Panc1 (cell line): ENCODE measurements at regions not wholly inside any gene's neighbourhood (a gene's known extent, or its start where the extent isn't known, plus 50 kb on each side); places are given as distances from the start of the nearest gene placed in this dataset.

Source experiments
- ATAC-seq: fragments of 200-7000 bp; cut with Tn5 transposase; 2 replicates; pipeline ENCODE4 v1.9.1; 2020; ENCODE audit warnings: mild to moderate bottlenecking, moderate library complexity
- BruUV-seq: library from RNA; stranded (reverse); fragments of 400-500 nt; replicated peaks from 2 replicates; lab custom pipeline; 2021; lab: Mats Ljungman, UMichigan
- CTCF ChIA-PET: fragments of 300-600 bp; sonication (Branson Sonifier 250); formaldehyde crosslinking; loops from one replicate; lab custom pipeline; 2022; ENCODE audit warnings: antibody characterized with exemption; lab: Charles Lee
- POLR2A ChIA-PET: fragments of 300-600 bp; sonication (Branson Sonifier 250); formaldehyde crosslinking; loops from one replicate; lab custom pipeline; 2022; ENCODE audit warnings: antibody characterized with exemption; lab: Charles Lee
- DNase-seq: peaks from one replicate; pipeline ENCODE4 v3.0.0-alpha.2; 2010; ENCODE audit warnings: low read depth, low spot score
- H3K27ac ChIP-seq: 2 replicates; pipeline ENCODE4 v1.5.1; 2011; ENCODE audit warnings: mild to moderate bottlenecking, low read length, inconsistent platforms
- H3K27me3 ChIP-seq: fragments of 200-500 bp; sonication (Bioruptor generic); 2 replicates; pipeline ENCODE4 v1.6.0; 2014; ENCODE audit warnings: low read length, inconsistent platforms; ENCODE audit not compliant: control insufficient read depth, insufficient read depth
- H3K36me3 ChIP-seq: fragments of 200-500 bp; sonication (Bioruptor generic); 2 replicates; pipeline ENCODE4 v1.5.1; 2014; ENCODE audit warnings: inconsistent platforms, mild to moderate bottlenecking, low read length, moderate library complexity; ENCODE audit not compliant: control insufficient read depth, insufficient read depth
- H3K4me1 ChIP-seq: 2 replicates; pipeline ENCODE4 v1.5.1; 2011; ENCODE audit warnings: inconsistent platforms, mild to moderate bottlenecking, low read length, moderate library complexity; ENCODE audit not compliant: control insufficient read depth, insufficient read depth
- H3K4me3 ChIP-seq, 2 experiments: 2 replicates each; pipeline ENCODE4 v1.5.1; 2011 to 2012; ENCODE audit warnings: low read depth in 2 of 2, low read length in 2 of 2, mild to moderate bottlenecking in 2 of 2, inconsistent platforms in 1 of 2, moderate library complexity in 1 of 2
- H3K9me3 ChIP-seq: fragments of 200-500 bp; sonication (Bioruptor generic); 2 replicates; pipeline ENCODE4 v1.5.1; 2014; ENCODE audit warnings: low read depth, mild to moderate bottlenecking, inconsistent platforms, low read length, moderate library complexity; ENCODE audit not compliant: control insufficient read depth, insufficient read depth
- POLR2AphosphoS5 ChIP-seq: IDR thresholded peaks from 2 replicates; pipeline ENCODE4 v1.6.1; 2012; ENCODE audit warnings: mild to moderate bottlenecking, low read depth, low read length, moderate library complexity
- SIN3A ChIP-seq: IDR thresholded peaks from 2 replicates; pipeline ENCODE4 v1.6.1; 2012; ENCODE audit warnings: low read depth, mild to moderate bottlenecking, low read length, moderate library complexity, borderline replicate concordance; ENCODE audit not compliant: insufficient read depth
- TCF7L2 ChIP-seq: IDR thresholded peaks from 2 replicates; pipeline ENCODE4 v1.6.1; 2011; ENCODE audit warnings: mild to moderate bottlenecking, low read depth, low read length, inconsistent platforms
- in situ Hi-C: cut with HindIII; loops from 2 replicates; pipeline ENCODE4 v1.10.0; 2016; ENCODE audit warnings: low sequenced_read_pairs, low pct_unique_long_range_greater_than_20kb
- intact Hi-C: fragments of 100-400 bp; cut with micrococcal nuclease; formaldehyde crosslinking; loops from one replicate; pipeline ENCODE4 v1.10.0; 2022; ENCODE audit not compliant: unreplicated experiment
- TF ChIP-seq, protein P1 (sequence below): fragments of 450-650 bp; IDR thresholded peaks from 2 replicates; pipeline ENCODE4 v1.5.1; 2017; ENCODE audit warnings: mild to moderate bottlenecking
- TF ChIP-seq, protein P2 (sequence below), 2 experiments: IDR thresholded peaks; 2 replicates each; pipeline ENCODE4 v1.6.1; 2011 to 2012; ENCODE audit warnings: low read depth in 2 of 2, control low read depth in 1 of 2, low read length in 1 of 2, mild to moderate bottlenecking in 1 of 2, moderate library complexity in 1 of 2; ENCODE audit not compliant: insufficient read depth in 1 of 2

DNA sequence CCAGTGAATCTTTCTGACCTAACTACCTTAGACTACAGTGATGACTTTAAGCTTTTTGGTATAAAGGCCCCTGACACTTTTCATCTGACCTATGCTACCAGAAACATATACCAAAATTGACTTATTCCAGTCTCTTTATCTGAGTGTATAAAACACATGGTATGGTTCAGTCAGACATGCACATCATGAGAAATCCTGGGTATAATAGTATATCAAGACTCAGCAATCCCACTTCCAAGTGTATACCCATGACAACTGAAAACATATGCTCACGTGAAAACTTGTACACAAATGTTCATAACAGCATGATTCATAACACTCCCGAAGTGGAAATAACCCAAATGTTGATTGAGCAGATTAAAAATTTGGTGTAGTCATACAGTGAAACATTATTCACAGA is 70.0 kb upstream of the RPRM start:
- no TSS peak for BruUV-seq
- Histone ChIP-seq H3K4me3 (no peak overlapping the region), H3K27ac (no peak overlapping the region), H3K4me1 (no peaks in the 10 kb centered on the region), H3K9me3 (no peaks in the 10 kb centered on the region), H3K36me3 (no peaks in the 10 kb centered on the region), H3K27me3 (no peaks in the 10 kb centered on the region)
- TF ChIP-seq TCF7L2 (no peak), POLR2AphosphoS5 (no peak), SIN3A (no peak)
- TF ChIP-seq, protein P1, sequence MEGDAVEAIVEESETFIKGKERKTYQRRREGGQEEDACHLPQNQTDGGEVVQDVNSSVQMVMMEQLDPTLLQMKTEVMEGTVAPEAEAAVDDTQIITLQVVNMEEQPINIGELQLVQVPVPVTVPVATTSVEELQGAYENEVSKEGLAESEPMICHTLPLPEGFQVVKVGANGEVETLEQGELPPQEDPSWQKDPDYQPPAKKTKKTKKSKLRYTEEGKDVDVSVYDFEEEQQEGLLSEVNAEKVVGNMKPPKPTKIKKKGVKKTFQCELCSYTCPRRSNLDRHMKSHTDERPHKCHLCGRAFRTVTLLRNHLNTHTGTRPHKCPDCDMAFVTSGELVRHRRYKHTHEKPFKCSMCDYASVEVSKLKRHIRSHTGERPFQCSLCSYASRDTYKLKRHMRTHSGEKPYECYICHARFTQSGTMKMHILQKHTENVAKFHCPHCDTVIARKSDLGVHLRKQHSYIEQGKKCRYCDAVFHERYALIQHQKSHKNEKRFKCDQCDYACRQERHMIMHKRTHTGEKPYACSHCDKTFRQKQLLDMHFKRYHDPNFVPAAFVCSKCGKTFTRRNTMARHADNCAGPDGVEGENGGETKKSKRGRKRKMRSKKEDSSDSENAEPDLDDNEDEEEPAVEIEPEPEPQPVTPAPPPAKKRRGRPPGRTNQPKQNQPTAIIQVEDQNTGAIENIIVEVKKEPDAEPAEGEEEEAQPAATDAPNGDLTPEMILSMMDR, result no peak
- TF ChIP-seq, protein P2, sequence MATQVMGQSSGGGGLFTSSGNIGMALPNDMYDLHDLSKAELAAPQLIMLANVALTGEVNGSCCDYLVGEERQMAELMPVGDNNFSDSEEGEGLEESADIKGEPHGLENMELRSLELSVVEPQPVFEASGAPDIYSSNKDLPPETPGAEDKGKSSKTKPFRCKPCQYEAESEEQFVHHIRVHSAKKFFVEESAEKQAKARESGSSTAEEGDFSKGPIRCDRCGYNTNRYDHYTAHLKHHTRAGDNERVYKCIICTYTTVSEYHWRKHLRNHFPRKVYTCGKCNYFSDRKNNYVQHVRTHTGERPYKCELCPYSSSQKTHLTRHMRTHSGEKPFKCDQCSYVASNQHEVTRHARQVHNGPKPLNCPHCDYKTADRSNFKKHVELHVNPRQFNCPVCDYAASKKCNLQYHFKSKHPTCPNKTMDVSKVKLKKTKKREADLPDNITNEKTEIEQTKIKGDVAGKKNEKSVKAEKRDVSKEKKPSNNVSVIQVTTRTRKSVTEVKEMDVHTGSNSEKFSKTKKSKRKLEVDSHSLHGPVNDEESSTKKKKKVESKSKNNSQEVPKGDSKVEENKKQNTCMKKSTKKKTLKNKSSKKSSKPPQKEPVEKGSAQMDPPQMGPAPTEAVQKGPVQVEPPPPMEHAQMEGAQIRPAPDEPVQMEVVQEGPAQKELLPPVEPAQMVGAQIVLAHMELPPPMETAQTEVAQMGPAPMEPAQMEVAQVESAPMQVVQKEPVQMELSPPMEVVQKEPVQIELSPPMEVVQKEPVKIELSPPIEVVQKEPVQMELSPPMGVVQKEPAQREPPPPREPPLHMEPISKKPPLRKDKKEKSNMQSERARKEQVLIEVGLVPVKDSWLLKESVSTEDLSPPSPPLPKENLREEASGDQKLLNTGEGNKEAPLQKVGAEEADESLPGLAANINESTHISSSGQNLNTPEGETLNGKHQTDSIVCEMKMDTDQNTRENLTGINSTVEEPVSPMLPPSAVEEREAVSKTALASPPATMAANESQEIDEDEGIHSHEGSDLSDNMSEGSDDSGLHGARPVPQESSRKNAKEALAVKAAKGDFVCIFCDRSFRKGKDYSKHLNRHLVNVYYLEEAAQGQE (IDR thresholded peaks at IDR 0.05; ENCODE audit: insufficient read depth in 1 of 2, low read depth in 2 of 2, low read length in 1 of 2), result no peak
- in situ Hi-C loops, result no loop called here
- DNase-seq, result no peak
- CTCF ChIA-PET, result no interaction called here
- POLR2A ChIA-PET, result no interaction called here
- intact Hi-C loops, result loop anchor here (10.0 kb wide), 1 partner anchor 826 kb away; no protein-coding TSS in a partner anchor
- no peak for ATAC-seq

DNA sequence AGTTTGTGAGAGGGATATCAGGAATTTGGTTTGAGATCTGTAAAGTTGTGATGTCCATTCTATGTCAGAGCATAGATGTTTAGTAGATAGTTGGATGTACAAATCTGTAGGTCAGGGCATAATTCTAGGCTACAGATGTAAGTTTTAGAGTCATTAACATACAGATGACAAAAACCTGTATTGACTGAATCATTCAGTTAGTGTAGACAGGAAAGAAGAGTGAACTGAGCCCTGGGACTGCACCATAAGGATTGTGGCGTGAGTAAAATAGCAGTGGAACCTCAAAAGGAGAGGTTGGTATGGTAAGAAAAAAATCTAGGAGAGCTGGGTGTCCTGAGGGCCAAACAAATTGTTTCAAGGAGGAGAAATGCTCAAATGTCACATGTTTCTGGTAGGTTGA is 73.1 kb upstream of the RPRM start:
- ChIA-PET POLR2A (no interaction called here), CTCF (no interaction called here)
- no peak for DNase-seq
- Histone ChIP-seq H3K27me3 (no peaks in the 10 kb centered on the region), H3K4me1 (no peaks in the 10 kb centered on the region), H3K9me3 (no peaks in the 10 kb centered on the region), H3K4me3 (no peak overlapping the region), H3K36me3 (no peaks in the 10 kb centered on the region), H3K27ac (no peak overlapping the region)
- ATAC-seq, result no peak
- in situ Hi-C loops, result no loop called here
- no TSS peak for BruUV-seq
- TF ChIP-seq TCF7L2 (no peak), POLR2AphosphoS5 (no peak), SIN3A (no peak)
- TF ChIP-seq, protein P2 (IDR thresholded peaks at IDR 0.05; ENCODE audit: insufficient read depth in 1 of 2, low read depth in 2 of 2, low read length in 1 of 2), result no peak
- TF ChIP-seq, protein P1, result no peak
- intact Hi-C loops, result no loop called here
